ENCODE measurements at regions not wholly inside any gene's neighbourhood (a gene's known extent, or its start where the extent isn't known, plus 50 kb on each side); places are given as distances from the start of the nearest gene placed in this dataset.

- no peak overlapping the region for H3K9ac ChIP-seq (ENCODE audit: low read length)
- no peaks in the 10 kb centered on the region for H3K27me3 ChIP-seq (ENCODE audit: control insufficient read depth, insufficient read depth, low read length)
- no peaks in the 10 kb centered on the region for H3K36me3 ChIP-seq (ENCODE audit: control insufficient read depth, insufficient read depth, low read length)
- no peaks in the 10 kb centered on the region for H3K4me1 ChIP-seq (ENCODE audit: control insufficient read depth, insufficient read depth, low read length)
- H3K4me3 ChIP-seq (ENCODE audit: low read length) = no peak overlapping the region
- H3K27ac ChIP-seq (ENCODE audit: low read depth, low read length) = no peak overlapping the region
These were observed 271.5 kb downstream of the XXYLT1 start for GRCh38 chr3:194999491-194999890.

GRCh38 chr3:195001261-195001660 lies 269.7 kb downstream of the XXYLT1 start:
- no peaks in the 10 kb centered on the region for H3K27me3 ChIP-seq (ENCODE audit: control insufficient read depth, insufficient read depth, low read length)
- H3K27ac ChIP-seq (ENCODE audit: low read depth, low read length) = no peak overlapping the region
- H3K36me3 ChIP-seq (ENCODE audit: control insufficient read depth, insufficient read depth, low read length) = no peaks in the 10 kb centered on the region
- no peak overlapping the region for H3K4me3 ChIP-seq (ENCODE audit: low read length)
- H3K9ac ChIP-seq (ENCODE audit: low read length) = no peak overlapping the region
- H3K4me1 ChIP-seq (ENCODE audit: control insufficient read depth, insufficient read depth, low read length) = no peaks in the 10 kb centered on the region

- Histone ChIP-seq H3K36me3 (ENCODE audit: control insufficient read depth, insufficient read depth, low read length) (no peaks in the 10 kb centered on the region), H3K9ac (ENCODE audit: low read length) (no peak overlapping the region), H3K27me3 (ENCODE audit: control insufficient read depth, insufficient read depth, low read length) (no peaks in the 10 kb centered on the region), H3K4me1 (ENCODE audit: control insufficient read depth, insufficient read depth, low read length) (no peaks in the 10 kb centered on the region), H3K27ac (ENCODE audit: low read depth, low read length) (no peak overlapping the region), H3K4me3 (ENCODE audit: low read length) (no peak overlapping the region)
These were observed 268.7 kb downstream of the XXYLT1 start for GRCh38 chr3:195001961-195002861.

DNA sequence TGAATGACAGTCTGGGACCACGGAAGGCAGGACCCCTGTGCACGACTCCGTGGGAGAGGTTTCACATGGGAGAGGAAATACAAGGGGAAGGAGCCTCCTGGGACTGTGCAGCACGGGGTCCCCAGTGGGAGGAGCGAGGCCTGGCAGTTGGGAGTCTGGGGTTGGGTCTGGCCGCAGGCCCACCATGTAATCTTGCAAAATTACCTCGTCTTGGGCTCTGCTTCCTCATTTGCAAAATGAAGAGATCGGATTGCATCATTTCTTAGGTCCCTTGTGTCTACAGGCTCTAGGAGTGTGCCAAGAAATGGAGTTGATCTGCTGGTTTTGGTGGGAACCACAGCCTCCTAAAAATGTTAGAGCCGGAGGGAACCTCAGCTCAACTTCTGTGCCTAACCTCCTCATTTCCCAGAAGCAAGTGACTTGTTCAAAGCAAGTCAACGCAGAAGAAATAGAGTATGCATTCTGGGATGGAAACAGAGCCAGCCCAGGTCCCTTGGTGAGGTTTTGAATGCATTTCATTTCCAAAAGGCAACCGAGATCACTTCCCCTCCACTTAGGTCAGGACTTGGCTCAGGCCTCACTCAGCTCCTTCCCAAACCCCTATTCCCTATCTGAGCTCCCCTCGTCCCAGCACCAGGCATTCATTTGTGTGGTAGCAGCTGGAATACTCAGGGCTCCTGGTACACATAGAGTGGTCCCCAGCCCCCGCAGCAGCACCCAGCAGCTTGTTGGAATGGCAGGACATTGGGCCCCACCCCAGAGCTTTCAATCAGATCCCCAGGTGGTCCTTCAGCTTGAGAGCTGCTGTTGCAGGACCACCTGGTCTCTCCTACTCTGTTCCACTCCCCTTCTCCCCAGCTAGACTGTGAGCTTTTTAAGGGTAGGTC lies 267.7 kb downstream of the XXYLT1 start:
- Histone ChIP-seq H3K27ac (ENCODE audit: low read depth, low read length) (no peak overlapping the region), H3K36me3 (ENCODE audit: control insufficient read depth, insufficient read depth, low read length) (no peaks in the 10 kb centered on the region), H3K9ac (ENCODE audit: low read length) (no peak overlapping the region), H3K27me3 (ENCODE audit: control insufficient read depth, insufficient read depth, low read length) (no peaks in the 10 kb centered on the region), H3K4me3 (ENCODE audit: low read length) (no peak overlapping the region), H3K4me1 (ENCODE audit: control insufficient read depth, insufficient read depth, low read length) (no peaks in the 10 kb centered on the region)

- no peaks in the 10 kb centered on the region for H3K36me3 ChIP-seq (ENCODE audit: control insufficient read depth, insufficient read depth, low read length)
- no peak overlapping the region for H3K9ac ChIP-seq (ENCODE audit: low read length)
- H3K27ac ChIP-seq (ENCODE audit: low read depth, low read length) = no peak overlapping the region
- no peaks in the 10 kb centered on the region for H3K27me3 ChIP-seq (ENCODE audit: control insufficient read depth, insufficient read depth, low read length)
- no peaks in the 10 kb centered on the region for H3K4me1 ChIP-seq (ENCODE audit: control insufficient read depth, insufficient read depth, low read length)
- no peak overlapping the region for H3K4me3 ChIP-seq (ENCODE audit: low read length)
These were observed 267.1 kb downstream of the XXYLT1 start for GRCh38 chr3:195003893-195004289.

DNA sequence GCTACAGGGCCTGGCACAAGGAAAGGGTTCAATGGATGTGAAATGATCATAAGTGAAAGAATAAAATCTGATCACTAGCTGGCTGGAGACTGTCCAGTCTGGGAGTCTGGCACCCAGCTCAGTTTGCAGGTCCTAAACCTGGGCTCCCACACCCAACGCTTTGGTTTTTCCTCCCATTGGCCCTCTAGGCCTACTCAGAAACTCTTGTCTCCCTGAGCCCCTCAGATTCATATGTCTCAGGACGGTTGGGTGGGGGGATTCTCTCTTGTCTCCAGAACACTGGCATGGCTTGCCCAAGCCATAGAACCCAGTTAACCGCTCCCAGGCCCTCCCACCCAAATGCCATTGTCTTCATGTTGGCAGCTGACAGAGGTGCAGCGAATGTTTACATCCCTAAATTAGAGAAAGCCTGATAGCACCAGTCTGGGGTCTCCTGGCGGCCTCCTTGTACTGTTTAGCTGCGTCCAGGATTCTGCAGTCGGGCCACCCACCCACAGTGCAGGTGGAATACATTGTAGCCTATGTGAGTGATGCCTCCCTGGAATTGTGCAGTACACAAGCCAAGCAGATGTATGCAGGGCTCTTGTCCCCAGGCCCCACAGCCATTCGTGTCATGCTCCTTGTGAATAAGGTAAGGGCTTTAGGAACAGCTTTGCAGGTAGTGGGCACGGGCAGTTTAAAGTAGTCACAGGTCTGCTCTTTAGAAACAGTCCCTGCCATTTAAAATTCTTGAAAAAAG lies 266.3 kb downstream of the XXYLT1 start:
- no peak overlapping the region for H3K9ac ChIP-seq (ENCODE audit: low read length)
- no peaks in the 10 kb centered on the region for H3K4me1 ChIP-seq (ENCODE audit: control insufficient read depth, insufficient read depth, low read length)
- no peaks in the 10 kb centered on the region for H3K27me3 ChIP-seq (ENCODE audit: control insufficient read depth, insufficient read depth, low read length)
- H3K27ac ChIP-seq (ENCODE audit: low read depth, low read length) = no peak overlapping the region
- H3K4me3 ChIP-seq (ENCODE audit: low read length) = no peak overlapping the region
- no peaks in the 10 kb centered on the region for H3K36me3 ChIP-seq (ENCODE audit: control insufficient read depth, insufficient read depth, low read length)

DNA sequence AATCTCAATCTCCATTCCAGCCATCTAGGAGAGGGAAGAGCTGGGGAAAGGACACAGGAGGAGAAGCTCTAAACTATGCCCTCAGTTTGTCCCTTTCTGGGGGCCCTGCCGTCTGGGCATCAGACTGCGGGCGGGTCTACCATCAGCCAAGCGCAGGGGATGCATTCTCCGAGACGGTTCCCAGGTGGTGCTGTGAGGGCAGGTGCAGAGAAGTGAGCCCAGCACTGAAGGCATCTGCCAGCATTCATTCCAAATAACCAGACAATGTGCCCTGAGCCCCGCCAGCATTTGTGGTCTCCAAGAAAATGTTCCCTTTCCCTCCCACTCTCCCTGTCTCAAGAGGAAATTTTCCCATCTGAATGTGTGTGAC lies 265.7 kb downstream of the XXYLT1 start:
- Histone ChIP-seq H3K4me3 (ENCODE audit: low read length) (no peak overlapping the region), H3K4me1 (ENCODE audit: control insufficient read depth, insufficient read depth, low read length) (no peaks in the 10 kb centered on the region), H3K27ac (ENCODE audit: low read depth, low read length) (no peak overlapping the region), H3K27me3 (ENCODE audit: control insufficient read depth, insufficient read depth, low read length) (no peaks in the 10 kb centered on the region), H3K9ac (ENCODE audit: low read length) (no peak overlapping the region), H3K36me3 (ENCODE audit: control insufficient read depth, insufficient read depth, low read length) (no peaks in the 10 kb centered on the region)

DNA sequence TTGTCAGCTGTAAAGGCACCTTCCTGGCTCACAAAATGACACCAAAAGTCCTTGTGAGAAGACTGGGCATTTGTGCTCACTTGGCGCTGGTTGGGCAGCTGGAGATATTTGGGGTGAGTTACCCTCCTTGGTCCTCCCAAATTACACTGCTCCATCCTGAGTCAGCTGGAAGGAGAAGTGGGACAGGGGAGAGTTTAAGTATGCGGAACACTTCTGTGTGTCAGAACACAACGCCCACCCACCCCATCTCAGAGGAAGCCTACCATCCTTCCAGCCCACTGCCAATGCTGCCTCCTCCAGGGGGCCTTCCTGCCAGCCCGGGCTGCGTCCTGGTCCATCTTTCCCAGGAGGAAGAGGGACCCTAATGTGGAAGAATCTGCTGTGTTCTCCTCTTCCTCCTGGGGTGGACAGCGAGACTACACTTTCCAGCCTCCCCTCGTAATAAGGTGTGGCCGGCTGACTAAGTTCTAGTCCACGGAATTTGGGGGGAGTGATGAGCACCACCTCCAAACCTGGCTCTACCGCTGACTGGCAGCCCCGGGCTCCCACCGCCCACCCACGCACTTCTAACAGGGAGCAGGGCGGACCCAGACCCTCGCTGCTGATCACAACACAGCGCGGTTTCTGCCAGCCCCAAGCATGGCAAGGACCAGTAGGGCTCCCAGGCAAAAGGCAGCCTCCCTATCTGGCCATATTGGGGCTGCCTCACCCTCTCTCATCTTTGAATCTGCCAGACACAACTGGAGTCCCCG lies 265.0 kb downstream of the XXYLT1 start:
- H3K36me3 ChIP-seq (ENCODE audit: control insufficient read depth, insufficient read depth, low read length) = no peaks in the 10 kb centered on the region
- no peaks in the 10 kb centered on the region for H3K4me1 ChIP-seq (ENCODE audit: control insufficient read depth, insufficient read depth, low read length)
- no peaks in the 10 kb centered on the region for H3K27me3 ChIP-seq (ENCODE audit: control insufficient read depth, insufficient read depth, low read length)
- no peak overlapping the region for H3K27ac ChIP-seq (ENCODE audit: low read depth, low read length)
- H3K9ac ChIP-seq (ENCODE audit: low read length) = no peak overlapping the region
- no peak overlapping the region for H3K4me3 ChIP-seq (ENCODE audit: low read length)

DNA sequence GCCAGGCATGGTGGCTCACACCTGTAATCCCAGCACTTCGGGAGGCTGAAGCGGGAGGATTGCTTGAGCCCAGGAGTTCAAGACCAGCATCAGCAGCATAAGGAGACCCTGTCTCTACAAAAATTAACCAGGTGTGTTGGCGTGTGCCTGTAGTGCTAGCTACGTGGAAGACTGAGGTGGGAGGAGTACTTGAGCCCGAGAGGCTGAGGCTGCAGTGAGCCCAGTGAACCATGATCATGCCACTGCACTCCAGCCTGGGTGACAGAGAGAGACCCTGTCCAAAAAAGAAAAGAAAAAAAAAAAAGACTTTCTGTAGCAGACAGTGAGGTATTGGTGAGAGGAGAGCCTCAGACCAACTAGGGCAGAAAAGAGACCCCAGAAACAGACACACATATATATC lies 263.8 kb downstream of the XXYLT1 start:
- H3K9ac ChIP-seq (ENCODE audit: low read length) = no peak overlapping the region
- no peaks in the 10 kb centered on the region for H3K4me1 ChIP-seq (ENCODE audit: control insufficient read depth, insufficient read depth, low read length)
- H3K36me3 ChIP-seq (ENCODE audit: control insufficient read depth, insufficient read depth, low read length) = no peaks in the 10 kb centered on the region
- no peaks in the 10 kb centered on the region for H3K27me3 ChIP-seq (ENCODE audit: control insufficient read depth, insufficient read depth, low read length)
- no peak overlapping the region for H3K4me3 ChIP-seq (ENCODE audit: low read length)
- no peak overlapping the region for H3K27ac ChIP-seq (ENCODE audit: low read depth, low read length)

- Histone ChIP-seq H3K4me1 (ENCODE audit: control insufficient read depth, insufficient read depth, low read length) (no peaks in the 10 kb centered on the region), H3K4me3 (ENCODE audit: low read length) (no peak overlapping the region), H3K27me3 (ENCODE audit: control insufficient read depth, insufficient read depth, low read length) (no peaks in the 10 kb centered on the region), H3K9ac (ENCODE audit: low read length) (no peak overlapping the region), H3K27ac (ENCODE audit: low read depth, low read length) (no peak overlapping the region), H3K36me3 (ENCODE audit: control insufficient read depth, insufficient read depth, low read length) (no peaks in the 10 kb centered on the region)
These were observed 263.2 kb downstream of the XXYLT1 start for GRCh38 chr3:195007766-195008165.

DNA sequence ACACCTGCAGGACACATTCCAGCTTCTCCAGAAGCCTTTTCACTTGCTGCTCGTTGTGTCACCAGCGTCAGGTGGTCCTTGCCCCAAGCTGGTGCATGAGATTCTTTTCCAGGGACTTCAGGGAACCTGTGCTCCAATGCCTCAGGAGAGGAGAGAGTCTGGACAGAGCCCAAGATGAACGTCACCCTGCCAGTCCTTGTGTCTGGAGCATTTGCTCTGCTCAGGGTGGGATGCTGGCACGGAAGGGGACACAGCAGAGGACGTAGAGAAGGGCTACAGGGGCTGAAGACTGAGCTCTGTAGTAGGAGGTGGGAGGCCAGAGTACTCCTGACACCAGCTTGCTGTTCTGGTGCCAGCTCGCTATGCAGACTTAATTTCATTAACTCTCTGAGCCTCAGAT lies 262.1 kb downstream of the XXYLT1 start:
- no peaks in the 10 kb centered on the region for H3K4me1 ChIP-seq (ENCODE audit: control insufficient read depth, insufficient read depth, low read length)
- no peaks in the 10 kb centered on the region for H3K27me3 ChIP-seq (ENCODE audit: control insufficient read depth, insufficient read depth, low read length)
- H3K4me3 ChIP-seq (ENCODE audit: low read length) = no peak overlapping the region
- no peak overlapping the region for H3K9ac ChIP-seq (ENCODE audit: low read length)
- H3K36me3 ChIP-seq (ENCODE audit: control insufficient read depth, insufficient read depth, low read length) = no peaks in the 10 kb centered on the region
- H3K27ac ChIP-seq (ENCODE audit: low read depth, low read length) = no peak overlapping the region

- no peaks in the 10 kb centered on the region for H3K27me3 ChIP-seq (ENCODE audit: control insufficient read depth, insufficient read depth, low read length)
- H3K4me1 ChIP-seq (ENCODE audit: control insufficient read depth, insufficient read depth, low read length) = no peaks in the 10 kb centered on the region
- H3K36me3 ChIP-seq (ENCODE audit: control insufficient read depth, insufficient read depth, low read length) = no peaks in the 10 kb centered on the region
- no peak overlapping the region for H3K9ac ChIP-seq (ENCODE audit: low read length)
- H3K4me3 ChIP-seq (ENCODE audit: low read length) = no peak overlapping the region
- H3K27ac ChIP-seq (ENCODE audit: low read depth, low read length) = no peak overlapping the region
These were observed 261.3 kb downstream of the XXYLT1 start for GRCh38 chr3:195009616-195010015.

Measured in rectal smooth muscle tissue (tissue), 1 donor.